ENCODE measurements at regions not wholly inside any gene's neighbourhood (a gene's known extent, or its start where the extent isn't known, plus 50 kb on each side); places are given as distances from the start of the nearest gene placed in this dataset.

- TF ChIP-seq CTCF (optimal IDR thresholded peaks at IDR 0.05 in 1 of 3, IDR thresholded peaks at IDR 0.05 in 1 of 3, conservative IDR thresholded peaks at IDR 0.05 in 1 of 3; ENCODE audit: extremely low read depth in 1 of 3, insufficient read depth in 2 of 3, low read length in 3 of 3) (no peak), EZH2 (IDR thresholded peaks at IDR 0.05; ENCODE audit: low read length) (no peak)
- Histone ChIP-seq H3K27me3 (ENCODE audit: control insufficient read depth, extremely low read depth, insufficient read depth, low read length) (no peaks in the 10 kb centered on the region), H3K4me1 (ENCODE audit: control insufficient read depth, extremely low read depth, insufficient read depth, low read length) (no peaks in the 10 kb centered on the region), H3K9me1 (ENCODE audit: control insufficient read depth, extremely low read depth, insufficient read depth, low read length) (no peaks in the 10 kb centered on the region), H2AFZ (ENCODE audit: control insufficient read depth, low read length) (no peak overlapping the region), H3K9ac (ENCODE audit: control insufficient read depth, extremely low read depth, insufficient read depth, low read length) (no peak overlapping the region), H4K20me1 (ENCODE audit: control insufficient read depth, extremely low read depth, insufficient read depth, low read length) (no peaks in the 10 kb centered on the region), H3K27ac (ENCODE audit: control insufficient read depth, insufficient read depth, low read length) (no peak overlapping the region), H3K4me3 (ENCODE audit: control insufficient read depth in 2 of 3, extremely low read depth in 1 of 3, insufficient read depth in 2 of 3, low read depth in 1 of 3, low read length in 3 of 3) (no peak overlapping the region), H3K79me2 (ENCODE audit: control insufficient read depth, insufficient read depth, low read length) (no peaks in the 10 kb centered on the region), H3K9me3 (ENCODE audit: control insufficient read depth, low read depth, low read length) (no peaks in the 10 kb centered on the region), H3K36me3 (ENCODE audit: control insufficient read depth in 2 of 2, extremely low read depth in 1 of 2, insufficient read depth in 2 of 2, low read length in 2 of 2) (no peaks in the 10 kb centered on the region), H3K4me2 (ENCODE audit: control insufficient read depth, extremely low read depth, insufficient read depth, low read depth, low read length) (no peak overlapping the region)
- dilution Hi-C loops (cut with MboI; ENCODE audit: extremely low pct_ligation_motif_present, low sequenced_read_pairs) = no loop called here
- DNase-seq (ENCODE audit: low read depth, low spot score) (no peak), FAIRE-seq (no peak)
Observed at GRCh38 chr2:17387591-17387990, 130.6 kb downstream of the RAD51AP2 start.

- Histone ChIP-seq H3K36me3 (ENCODE audit: control insufficient read depth in 2 of 2, extremely low read depth in 1 of 2, insufficient read depth in 2 of 2, low read length in 2 of 2) (no peaks in the 10 kb centered on the region), H2AFZ (ENCODE audit: control insufficient read depth, low read length) (no peak overlapping the region), H3K27ac (ENCODE audit: control insufficient read depth, insufficient read depth, low read length) (no peak overlapping the region), H3K4me3 (ENCODE audit: control insufficient read depth in 2 of 3, extremely low read depth in 1 of 3, insufficient read depth in 2 of 3, low read depth in 1 of 3, low read length in 3 of 3) (no peak overlapping the region), H3K9ac (ENCODE audit: control insufficient read depth, extremely low read depth, insufficient read depth, low read length) (no peak overlapping the region), H3K9me3 (ENCODE audit: control insufficient read depth, low read depth, low read length) (no peaks in the 10 kb centered on the region), H3K4me1 (ENCODE audit: control insufficient read depth, extremely low read depth, insufficient read depth, low read length) (no peaks in the 10 kb centered on the region), H3K27me3 (ENCODE audit: control insufficient read depth, extremely low read depth, insufficient read depth, low read length) (no peaks in the 10 kb centered on the region), H4K20me1 (ENCODE audit: control insufficient read depth, extremely low read depth, insufficient read depth, low read length) (no peaks in the 10 kb centered on the region), H3K4me2 (ENCODE audit: control insufficient read depth, extremely low read depth, insufficient read depth, low read depth, low read length) (no peak overlapping the region), H3K79me2 (ENCODE audit: control insufficient read depth, insufficient read depth, low read length) (no peaks in the 10 kb centered on the region), H3K9me1 (ENCODE audit: control insufficient read depth, extremely low read depth, insufficient read depth, low read length) (no peaks in the 10 kb centered on the region)
- dilution Hi-C loops (cut with MboI; ENCODE audit: extremely low pct_ligation_motif_present, low sequenced_read_pairs) = no loop called here
- FAIRE-seq = no peak
- TF ChIP-seq CTCF (optimal IDR thresholded peaks at IDR 0.05 in 1 of 3, IDR thresholded peaks at IDR 0.05 in 1 of 3, conservative IDR thresholded peaks at IDR 0.05 in 1 of 3; ENCODE audit: extremely low read depth in 1 of 3, insufficient read depth in 2 of 3, low read length in 3 of 3) (no peak), EZH2 (IDR thresholded peaks at IDR 0.05; ENCODE audit: low read length) (no peak)
- DNase-seq (ENCODE audit: low read depth, low spot score) = no peak
Observed at GRCh38 chr2:17386771-17387170, 131.5 kb downstream of the RAD51AP2 start.
